Esophagus muscularis mucosa (tissue), 4 donors: ENCODE measurements at regions not wholly inside any gene's neighbourhood (a gene's known extent, or its start where the extent isn't known, plus 50 kb on each side); places are given as distances from the start of the nearest gene placed in this dataset.

ENCODE experiments used
- CTCF ChIP-seq, 3 experiments: fragments of 200-600 bp in 2 of 3; fragments of 450-650 bp in 1 of 3; sonication (generic) in 2 of 3; IDR thresholded peaks; one replicate each; pipeline ENCODE4 v1.5.1; 2017 to 2019; ENCODE audit warnings: antibody characterized with exemption in 3 of 3, mild to moderate bottlenecking in 2 of 3, moderate library complexity in 1 of 3
- EP300 ChIP-seq: sonication (generic); formaldehyde crosslinking; IDR thresholded peaks from one replicate; pipeline ENCODE4 v1.6.1; 2017; ENCODE audit warnings: antibody characterized with exemption
- POLR2A ChIP-seq: fragments of 450-650 bp; IDR thresholded peaks from one replicate; pipeline ENCODE4 v1.6.1; 2017; ENCODE audit warnings: antibody characterized with exemption, moderate library complexity, mild to moderate bottlenecking, low read depth
- POLR2AphosphoS5 ChIP-seq, 2 donors: sonication (generic); formaldehyde crosslinking; IDR thresholded peaks; one replicate each; pipeline ENCODE4 v1.6.1; 2017; ENCODE audit warnings: antibody characterized with exemption in 2 of 2

GRCh38 chr10:130751851-130752250 is 559.7 kb downstream of the TCERG1L start:
- TF ChIP-seq CTCF (IDR thresholded peaks at IDR 0.05) (no peak), POLR2A (no peak), POLR2AphosphoS5 (IDR thresholded peaks at IDR 0.05) (no peak), EP300 (no peak)
